IMR-90 (cell line): ENCODE measurements at regions not wholly inside any gene's neighbourhood (a gene's known extent, or its start where the extent isn't known, plus 50 kb on each side); places are given as distances from the start of the nearest gene placed in this dataset.

Experiments used
- ATAC-seq: fragments of 200-7000 bp; cut with Tn5 transposase; 2 replicates; pipeline ENCODE4 v1.9.1; 2020; ENCODE audit warnings: low read depth, mild to moderate bottlenecking, moderate library complexity
- BruUV-seq: library from RNA; stranded (reverse); fragments of 400-500 nt; replicated peaks from 2 replicates; lab custom pipeline; 2021; lab: Mats Ljungman, UMichigan
- CTCF ChIA-PET: fragments of 300-600 bp; formaldehyde crosslinking; extraction: SDS; loops from one replicate; lab custom pipeline; 2021; ENCODE audit warnings: antibody characterized with exemption; lab: Yijun Ruan, JAX
- POLR2A ChIA-PET: fragments of 300-600 bp; sonication (Branson Sonifier 250); formaldehyde crosslinking; loops from one replicate; lab custom pipeline; 2022; ENCODE audit warnings: antibody characterized with exemption; ENCODE audit not compliant: unreplicated experiment; lab: Charles Lee
- DNase-seq: peaks from one replicate; pipeline ENCODE4 v3.0.0; 2013
- H2AFZ ChIP-seq: replicated peaks from 2 replicates; pipeline ENCODE3; 2013; ENCODE audit warnings: low read length, mild to moderate bottlenecking; ENCODE audit not compliant: poor library complexity
- H2AK5ac ChIP-seq: 2 replicates; pipeline ENCODE4 v1.6.1; 2013; ENCODE audit warnings: low read depth, low read length, inconsistent platforms
- H2AK9ac ChIP-seq: replicated peaks from 2 replicates; pipeline ENCODE3; 2013; ENCODE audit warnings: mild to moderate bottlenecking, low read depth, low read length, moderate library complexity; ENCODE audit not compliant: poor library complexity
- H2BK120ac ChIP-seq: 2 replicates; pipeline ENCODE4 v1.6.1; 2013; ENCODE audit warnings: low read depth, low read length, inconsistent platforms
- H2BK15ac ChIP-seq: 3 replicates; pipeline ENCODE4 v1.6.1; 2013; ENCODE audit warnings: low read depth, low read length, inconsistent platforms
- H2BK20ac ChIP-seq: 2 replicates; pipeline ENCODE4 v1.6.1; 2013; ENCODE audit warnings: low read depth, mild to moderate bottlenecking, inconsistent platforms, low read length, moderate library complexity
- H2BK5ac ChIP-seq: 2 replicates; pipeline ENCODE4 v1.6.1; 2013; ENCODE audit warnings: mild to moderate bottlenecking, low read depth, low read length, inconsistent platforms; ENCODE audit not compliant: poor library complexity, severe bottlenecking
- H3K14ac ChIP-seq: replicated peaks from 2 replicates; pipeline ENCODE4 v1.6.1; 2013; ENCODE audit warnings: low read depth, low read length, inconsistent platforms
- H3K18ac ChIP-seq: 2 replicates; pipeline ENCODE4 v1.6.1; 2013; ENCODE audit warnings: low read depth, low read length, control low read depth
- H3K23ac ChIP-seq: 2 replicates; pipeline ENCODE4 v1.6.1; 2013; ENCODE audit warnings: low read depth, low read length, inconsistent platforms
- H3K27ac ChIP-seq: 2 replicates; pipeline ENCODE4 v1.5.1; 2013; ENCODE audit warnings: mild to moderate bottlenecking, control low read depth, low read length; ENCODE audit not compliant: insufficient read depth
- H3K27me3 ChIP-seq: 2 replicates; pipeline ENCODE4 v1.6.1; 2013; ENCODE audit warnings: low read length; ENCODE audit not compliant: control insufficient read depth, insufficient read depth
- H3K36me3 ChIP-seq: 2 replicates; pipeline ENCODE4 v1.6.1; 2013; ENCODE audit warnings: low read length, mixed read lengths; ENCODE audit not compliant: control insufficient read depth, insufficient read depth
- H3K4ac ChIP-seq: 2 replicates; pipeline ENCODE4 v1.6.1; 2013; ENCODE audit warnings: low read depth, low read length, inconsistent platforms
- H3K4me1 ChIP-seq: 2 replicates; pipeline ENCODE4 v1.6.1; 2013; ENCODE audit warnings: low read length, mixed read lengths; ENCODE audit not compliant: control insufficient read depth, insufficient read depth
- H3K4me2 ChIP-seq: 2 replicates; pipeline ENCODE4 v1.6.1; 2013; ENCODE audit warnings: low read depth, mild to moderate bottlenecking, control low read depth, low read length, moderate library complexity
- H3K4me3 ChIP-seq: 2 replicates; pipeline ENCODE4 v1.5.1; 2013; ENCODE audit warnings: low read depth, mild to moderate bottlenecking, control low read depth, low read length, moderate library complexity; ENCODE audit not compliant: insufficient read depth
- H3K56ac ChIP-seq: 2 replicates; pipeline ENCODE4 v1.6.1; 2013; ENCODE audit warnings: low read length, inconsistent platforms; ENCODE audit not compliant: insufficient read depth; ENCODE audit errors: extremely low read depth
- H3K79me1 ChIP-seq, 2 experiments: 2 replicates each; pipeline ENCODE4 v1.6.1; 2013; ENCODE audit warnings: low read length in 2 of 2, inconsistent platforms in 1 of 2, low read depth in 1 of 2
- H3K9ac ChIP-seq: 2 replicates; pipeline ENCODE4 v1.6.1; 2013; ENCODE audit warnings: low read depth, low read length, control low read depth
- H3K9me1 ChIP-seq: 2 replicates; pipeline ENCODE4 v1.6.1; 2013; ENCODE audit warnings: low read length, inconsistent platforms; ENCODE audit not compliant: insufficient read depth
- H3K9me3 ChIP-seq: 2 replicates; pipeline ENCODE4 v1.6.1; 2013; ENCODE audit warnings: low read length; ENCODE audit not compliant: control insufficient read depth, insufficient read depth
- H4K20me1 ChIP-seq: 2 replicates; pipeline ENCODE4 v1.6.1; 2013; ENCODE audit warnings: low read length, inconsistent platforms; ENCODE audit not compliant: insufficient read depth
- H4K5ac ChIP-seq: 2 replicates; pipeline ENCODE4 v1.6.1; 2013; ENCODE audit warnings: mild to moderate bottlenecking, low read depth, low read length, control low read depth
- H4K8ac ChIP-seq, 2 experiments: 2 replicates each; pipeline ENCODE4 v1.6.1; 2013; ENCODE audit warnings: low read depth in 2 of 2, low read length in 2 of 2, control low read depth in 1 of 2, inconsistent platforms in 1 of 2
- H4K91ac ChIP-seq: 2 replicates; pipeline ENCODE4 v1.6.1; 2013; ENCODE audit warnings: low read depth, low read length, inconsistent platforms; ENCODE audit not compliant: insufficient read depth
- BHLHE40 ChIP-seq: fragments of 150-350 bp; IDR thresholded peaks from 2 replicates; pipeline ENCODE4 v1.6.1; 2016; ENCODE audit warnings: mild to moderate bottlenecking, low read depth, low read length
- WGBS, 2 experiments: methylation state at CpG; one replicate each; pipeline versions ENCODE4 v1.1.5 to v1.1.7; 2013; ENCODE audit warnings: missing lambda C conversion rate in 2 of 2; ENCODE audit not compliant: insufficient read length in 1 of 2; ENCODE audit errors: extremely low coverage in 2 of 2; 5-methylcytosine and 5-hydroxymethylcytosine counted together
- dilution Hi-C: fragments of 300-500 bp; cut with HindIII; formaldehyde crosslinking; loops from one replicate; pipeline ENCODE4 v1.14.3; 2018; ENCODE audit warnings: low sequenced_read_pairs; ENCODE audit not compliant: unreplicated experiment
- in situ Hi-C: fragments of 300-500 bp; cut with MboI; formaldehyde crosslinking; loops from 3 replicates; pipeline ENCODE4 v1.14.3; 2019; ENCODE audit warnings: low sequenced_read_pairs, inconsistent platforms, mixed read lengths
- intact Hi-C: fragments of 100-400 bp; cut with micrococcal nuclease; formaldehyde crosslinking; loops from 2 replicates; pipeline ENCODE4 v1.10.0; 2022

DNA sequence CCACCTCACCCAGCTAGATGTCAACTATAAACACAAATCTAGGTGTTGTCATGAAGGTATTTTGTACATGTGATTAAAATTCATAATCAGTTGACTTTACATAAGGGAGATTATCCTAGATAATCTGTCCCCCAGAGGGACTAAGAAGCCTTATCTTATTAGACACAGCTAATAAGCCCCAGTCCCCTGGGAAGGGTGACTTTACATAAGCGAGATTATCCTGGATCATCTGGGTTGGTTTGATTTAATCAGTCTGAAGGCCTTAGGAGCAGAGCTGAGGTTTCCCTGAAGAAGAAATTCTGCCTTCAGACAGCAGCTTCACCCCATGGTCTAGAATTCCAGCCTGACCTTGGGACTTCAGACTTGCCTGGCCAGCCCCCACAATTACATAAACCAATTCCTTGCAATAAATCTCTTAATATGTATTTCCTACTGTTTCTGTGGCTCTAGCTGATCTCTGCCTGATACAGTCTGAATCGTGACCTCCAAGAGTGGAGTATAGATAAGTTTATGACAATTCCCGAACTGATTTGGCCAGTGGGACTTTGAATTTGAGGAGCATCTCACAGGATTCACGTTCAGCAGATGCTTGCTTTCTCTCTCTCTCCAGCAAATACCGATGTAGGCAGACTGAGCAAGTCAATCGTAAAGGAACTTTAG lies 66.5 kb downstream of the MRPL46 start:
- H2BK20ac ChIP-seq, result no peak overlapping the region
- no peak overlapping the region for H4K91ac ChIP-seq
- in situ Hi-C loops, result no loop called here
- H3K4me3 ChIP-seq, result no peak overlapping the region
- ChIA-PET CTCF (no interaction called here), POLR2A (no interaction called here)
- no CpG with 5 or more reads among the region's 6 CpGs for WGBS, 2 experiments
- no peak overlapping the region for H2BK5ac ChIP-seq
- H2BK15ac ChIP-seq, result no peak overlapping the region
- no peak overlapping the region for H3K23ac ChIP-seq
- no peak overlapping the region for H4K5ac ChIP-seq
- H3K27me3 ChIP-seq, result no peaks in the 10 kb centered on the region; the same call in none of the 2 replicates
- H3K4ac ChIP-seq, result no peak overlapping the region
- dilution Hi-C loops, result no loop called here
- intact Hi-C loops, result no loop called here
- no peaks in the 10 kb centered on the region for H3K79me1 ChIP-seq
- no peak overlapping the region for H2BK120ac ChIP-seq
- no peaks in the 10 kb centered on the region for H3K9me1 ChIP-seq
- no peak overlapping the region for H3K14ac ChIP-seq
- ATAC-seq (no peak), DNase-seq (no peak)
- no peak for TF ChIP-seq BHLHE40
- H3K9ac ChIP-seq, result no peak overlapping the region
- no peak overlapping the region for H3K4me2 ChIP-seq
- H3K18ac ChIP-seq, result no peak overlapping the region
- no peaks in the 10 kb centered on the region; the same call in 1 of the 2 replicates for H3K9me3 ChIP-seq
- H3K4me1 ChIP-seq, result no peaks in the 10 kb centered on the region
- no peaks in the 10 kb centered on the region for H3K36me3 ChIP-seq
- no peak overlapping the region for H4K8ac ChIP-seq
- H2AK9ac ChIP-seq, result no peak overlapping the region
- H3K56ac ChIP-seq, result no peak overlapping the region
- no peak overlapping the region for H2AFZ ChIP-seq
- H2AK5ac ChIP-seq, result no peak overlapping the region
- no TSS peak for BruUV-seq
- H3K27ac ChIP-seq, result no peak overlapping the region
- H4K20me1 ChIP-seq, result no peaks in the 10 kb centered on the region
